PC-3 (cell line): ENCODE measurements at regions not wholly inside any gene's neighbourhood (a gene's known extent, or its start where the extent isn't known, plus 50 kb on each side); places are given as distances from the start of the nearest gene placed in this dataset.

Source experiments
- ATAC-seq: fragments of 200-7000 bp; cut with Tn5 transposase; 2 replicates; pipeline ENCODE4 v1.9.1; 2020; ENCODE audit warnings: mild to moderate bottlenecking, moderate library complexity
- BruUV-seq: library from RNA; stranded (reverse); fragments of 400-500 nt; replicated peaks from 2 replicates; lab custom pipeline; 2021; lab: Mats Ljungman, UMichigan
- CTCF ChIA-PET: fragments of 300-600 bp; sonication (Branson Sonifier 250); formaldehyde crosslinking; loops from one replicate; lab custom pipeline; 2022; ENCODE audit warnings: antibody characterized with exemption; lab: Charles Lee
- POLR2A ChIA-PET: fragments of 300-600 bp; sonication (Branson Sonifier 250); formaldehyde crosslinking; loops from one replicate; lab custom pipeline; 2022; ENCODE audit warnings: antibody characterized with exemption; ENCODE audit not compliant: unreplicated experiment; lab: Charles Lee
- DNase-seq: peaks from one replicate; pipeline ENCODE4 v3.0.0-alpha.2; 2015
- H2AFZ ChIP-seq: fragments of 300-600 bp; sonication (generic); 2 replicates; pipeline ENCODE4 v1.6.0; 2016; ENCODE audit warnings: antibody characterized with exemption, low read length
- H3F3A ChIP-seq: fragments of 300-600 bp; sonication (generic); one replicate; pipeline ENCODE4 v1.6.0; 2017; ENCODE audit warnings: antibody characterized with exemption, low read length, control low read depth, mild to moderate bottlenecking; ENCODE audit not compliant: unreplicated experiment
- H3K27ac ChIP-seq: fragments of 300-600 bp; sonication (generic); 2 replicates; pipeline ENCODE4 v1.5.1; 2016; ENCODE audit warnings: mild to moderate bottlenecking, low read length
- H3K27me3 ChIP-seq: fragments of 300-600 bp; sonication (generic); 2 replicates; pipeline ENCODE4 v1.6.1; 2016; ENCODE audit warnings: low read length, mixed read lengths
- H3K36me3 ChIP-seq: fragments of 300-600 bp; sonication (generic); 2 replicates; pipeline ENCODE4 v1.6.1; 2016; ENCODE audit warnings: low read depth, mixed run types, low read length, mixed read lengths
- H3K4me1 ChIP-seq: fragments of 300-600 bp; sonication (generic); 2 replicates; pipeline ENCODE4 v1.5.1; 2016; ENCODE audit warnings: low read length; ENCODE audit not compliant: insufficient read depth
- H3K4me2 ChIP-seq: fragments of 300-600 bp; sonication (generic); 2 replicates; pipeline ENCODE4 v1.6.0; 2016; ENCODE audit warnings: low read length
- H3K4me3 ChIP-seq: fragments of 300-600 bp; sonication (generic); 2 replicates; pipeline ENCODE4 v1.5.1; 2016; ENCODE audit warnings: mild to moderate bottlenecking, low read length, mixed read lengths
- H3K79me2 ChIP-seq: fragments of 300-600 bp; sonication (generic); 2 replicates; pipeline ENCODE4 v1.6.1; 2017; ENCODE audit warnings: low read length, mixed read lengths
- H3K9ac ChIP-seq: fragments of 300-600 bp; sonication (generic); 2 replicates; pipeline ENCODE4 v1.6.0; 2016; ENCODE audit warnings: mild to moderate bottlenecking, low read length
- H3K9me2 ChIP-seq: fragments of 300-600 bp; sonication (generic); replicated peaks from 2 replicates; pipeline ENCODE4 v1.6.1; 2016; ENCODE audit warnings: mixed run types, low read length, mixed read lengths
- H3K9me3 ChIP-seq: fragments of 300-600 bp; sonication (generic); 2 replicates; pipeline ENCODE4 v1.6.1; 2016; ENCODE audit warnings: low read length, mixed read lengths
- H4K20me1 ChIP-seq: fragments of 300-600 bp; sonication (generic); 2 replicates; pipeline ENCODE4 v1.6.1; 2016; ENCODE audit warnings: low read length, mixed read lengths
- EZH2 ChIP-seq: fragments of 300-600 bp; sonication (generic); IDR thresholded peaks from one replicate; pipeline ENCODE4 v1.6.1; 2017; ENCODE audit warnings: antibody characterized with exemption, mild to moderate bottlenecking, low read length; ENCODE audit not compliant: unreplicated experiment
- EZH2phosphoT487 ChIP-seq: fragments of 300-600 bp; sonication (generic); IDR thresholded peaks from 2 replicates; pipeline ENCODE4 v1.6.1; 2018; ENCODE audit warnings: mild to moderate bottlenecking, antibody characterized with exemption, low read length, borderline replicate concordance
- intact Hi-C: fragments of 100-400 bp; cut with micrococcal nuclease; formaldehyde crosslinking; loops from 2 replicates; pipeline ENCODE4 v1.9.0; 2023
- TF ChIP-seq, protein P1 (sequence below): fragments of 300-600 bp; sonication (generic); conservative IDR thresholded peaks from 2 replicates; pipeline ENCODE4 v1.5.1; 2017; ENCODE audit warnings: antibody characterized with exemption, low read depth, mild to moderate bottlenecking, low read length

DNA sequence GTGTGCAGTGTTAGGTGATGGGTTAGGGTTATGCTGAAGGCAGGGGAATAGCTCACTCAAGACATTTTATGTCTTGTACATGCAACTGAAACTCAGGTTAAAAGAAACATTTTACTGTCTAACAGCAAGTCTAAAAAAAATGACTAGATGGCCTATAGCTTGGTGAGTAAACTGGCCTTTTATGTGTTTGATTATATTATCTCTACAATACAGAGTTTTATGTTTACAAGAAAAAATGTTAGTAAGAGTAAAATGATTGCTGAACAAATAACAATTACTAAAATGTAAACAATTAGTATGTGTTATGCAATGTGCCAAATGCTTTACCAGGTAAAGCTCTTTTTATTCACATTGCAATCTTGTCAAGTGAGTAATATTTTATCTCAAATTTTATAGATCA is 1039.6 kb downstream of the ROBO2 start:
- no peaks in the 10 kb centered on the region for H3K79me2 ChIP-seq
- DNase-seq (peak; percentile 83), ATAC-seq (peak; percentile 84)
- peak overlapping the region; percentile 49 for H3K9ac ChIP-seq
- H2AFZ ChIP-seq = peak overlapping the region; percentile 9
- H3K4me1 ChIP-seq = peaks cover 30% of the 10 kb centered on the region
- no peaks in the 10 kb centered on the region for H3F3A ChIP-seq
- H3K9me3 ChIP-seq = no peaks in the 10 kb centered on the region
- H3K9me2 ChIP-seq = no peaks in the 10 kb centered on the region
- ChIA-PET CTCF (interaction anchor here (0.5 kb wide), 1 partner anchor 56 kb away, joined by 3 read pairs; no protein-coding TSS in a partner anchor), POLR2A (interaction anchor here (0.6 to 0.7 kb wide), 2 partner anchors 25 to 62 kb away, joined by 3 read pairs; no protein-coding TSS in a partner anchor)
- TF ChIP-seq, protein P1, sequence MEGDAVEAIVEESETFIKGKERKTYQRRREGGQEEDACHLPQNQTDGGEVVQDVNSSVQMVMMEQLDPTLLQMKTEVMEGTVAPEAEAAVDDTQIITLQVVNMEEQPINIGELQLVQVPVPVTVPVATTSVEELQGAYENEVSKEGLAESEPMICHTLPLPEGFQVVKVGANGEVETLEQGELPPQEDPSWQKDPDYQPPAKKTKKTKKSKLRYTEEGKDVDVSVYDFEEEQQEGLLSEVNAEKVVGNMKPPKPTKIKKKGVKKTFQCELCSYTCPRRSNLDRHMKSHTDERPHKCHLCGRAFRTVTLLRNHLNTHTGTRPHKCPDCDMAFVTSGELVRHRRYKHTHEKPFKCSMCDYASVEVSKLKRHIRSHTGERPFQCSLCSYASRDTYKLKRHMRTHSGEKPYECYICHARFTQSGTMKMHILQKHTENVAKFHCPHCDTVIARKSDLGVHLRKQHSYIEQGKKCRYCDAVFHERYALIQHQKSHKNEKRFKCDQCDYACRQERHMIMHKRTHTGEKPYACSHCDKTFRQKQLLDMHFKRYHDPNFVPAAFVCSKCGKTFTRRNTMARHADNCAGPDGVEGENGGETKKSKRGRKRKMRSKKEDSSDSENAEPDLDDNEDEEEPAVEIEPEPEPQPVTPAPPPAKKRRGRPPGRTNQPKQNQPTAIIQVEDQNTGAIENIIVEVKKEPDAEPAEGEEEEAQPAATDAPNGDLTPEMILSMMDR = no peak
- no peak for TF ChIP-seq EZH2
- TF ChIP-seq EZH2phosphoT487 = no peak
- no peaks in the 10 kb centered on the region for H3K36me3 ChIP-seq
- intact Hi-C loops = loop anchor here (1.0 to 10.0 kb wide), 5 partner anchors 43 to 755 kb away; no protein-coding TSS in a partner anchor
- peak overlapping the region; percentile 16; the same call in 1 of the 2 replicates for H3K4me3 ChIP-seq
- peak overlapping the region; percentile 88 for H3K27ac ChIP-seq
- no TSS peak for BruUV-seq
- H3K4me2 ChIP-seq = peak overlapping the region; percentile 64
- H4K20me1 ChIP-seq = no peaks in the 10 kb centered on the region
- H3K27me3 ChIP-seq = no peaks in the 10 kb centered on the region

DNA sequence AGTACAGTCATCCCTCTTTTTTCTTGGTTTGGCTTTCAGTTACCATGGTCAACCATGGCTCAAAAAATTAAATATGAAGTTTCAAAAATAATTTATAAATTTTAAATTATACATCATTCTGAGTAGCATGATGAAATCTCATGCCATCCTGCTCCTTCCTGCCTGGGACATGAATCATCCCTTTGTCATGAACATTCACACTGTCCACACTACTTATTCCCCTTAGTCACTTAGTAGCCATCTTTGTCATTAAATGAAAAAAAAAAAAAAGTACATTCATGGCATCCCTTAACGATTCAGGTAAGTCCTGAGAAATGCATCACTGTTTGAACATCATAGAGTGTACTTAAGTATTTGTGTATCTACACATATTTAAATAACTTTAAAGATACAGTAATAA is 1046.3 kb downstream of the ROBO2 start:
- peak; percentile 78 for ATAC-seq

DNA sequence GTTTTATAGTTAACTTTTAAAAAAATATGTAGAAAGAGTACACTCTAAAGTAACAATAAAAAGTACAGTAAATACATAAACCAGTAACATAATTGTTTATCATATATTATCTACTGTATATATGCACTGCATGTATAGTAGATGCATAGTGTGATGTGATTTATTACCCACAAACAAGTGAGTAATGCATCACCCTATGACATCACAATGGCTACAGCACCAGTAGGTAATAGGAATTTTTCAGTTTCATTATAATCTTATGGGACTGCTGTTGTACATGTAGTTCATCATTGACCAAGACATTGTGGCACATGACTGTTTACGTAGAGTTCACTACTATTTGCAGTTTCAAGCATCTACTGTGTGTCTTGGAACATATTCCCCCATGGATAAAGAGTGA is 1047.2 kb downstream of the ROBO2 start:
- ChIA-PET CTCF (no interaction called here), POLR2A (no interaction called here)
- H3K4me1 ChIP-seq = no peaks in the 10 kb centered on the region

More for the DNA sequence above, 1046.3 kb downstream of the ROBO2 start:
- peak; percentile 68 for DNase-seq
- intact Hi-C loops = no loop called here
- no peak overlapping the region for H3K4me3 ChIP-seq
- H2AFZ ChIP-seq = no peak overlapping the region
- no peaks in the 10 kb centered on the region for H4K20me1 ChIP-seq
- POLR2A ChIA-PET = no interaction called here
- H3K36me3 ChIP-seq = peaks cover 6% of the 10 kb centered on the region; the same call in 1 of the 2 replicates
- 0 out of 2 replicates have a peak, but pooled peaks cover 7% of the 10 kb centered on the region for H3K9me3 ChIP-seq
- H3K27me3 ChIP-seq = no peaks in the 10 kb centered on the region
- no peaks in the 10 kb centered on the region for H3K4me1 ChIP-seq
- no peaks in the 10 kb centered on the region for H3K79me2 ChIP-seq
- no peak overlapping the region for H3K4me2 ChIP-seq
- no peaks in the 10 kb centered on the region for H3F3A ChIP-seq
- H3K27ac ChIP-seq = peak overlapping the region; percentile 78
- no peak for TF ChIP-seq EZH2
- no TSS peak for BruUV-seq
- CTCF ChIA-PET = no interaction called here
- peak overlapping the region; percentile 24; the same call in 1 of the 2 replicates for H3K9ac ChIP-seq
- H3K9me2 ChIP-seq = no peaks in the 10 kb centered on the region

More for the DNA sequence above, 1047.2 kb downstream of the ROBO2 start:
- Histone ChIP-seq H3F3A (no peaks in the 10 kb centered on the region), H2AFZ (no peak overlapping the region), H3K4me2 (no peak overlapping the region), H3K36me3 (peaks cover 6% of the 10 kb centered on the region; the same call in 1 of the 2 replicates), H3K9me2 (no peaks in the 10 kb centered on the region), H3K27ac (peak overlapping the region; percentile 78), H3K4me3 (no peak overlapping the region), H4K20me1 (no peaks in the 10 kb centered on the region), H3K9ac (no peak overlapping the region), H3K9me3 (0 out of 2 replicates have a peak, but pooled peaks cover 7% of the 10 kb centered on the region), H3K79me2 (no peaks in the 10 kb centered on the region), H3K27me3 (no peaks in the 10 kb centered on the region)
- DNase-seq (peak; percentile 2), ATAC-seq (no peak; the same call in 1 of the 2 replicates)
- no peak for TF ChIP-seq EZH2phosphoT487
- TF ChIP-seq, protein P1 = no peak
- no peak for TF ChIP-seq EZH2
- no TSS peak for BruUV-seq
- intact Hi-C loops = no loop called here
